ENCODE measurements at regions not wholly inside any gene's neighbourhood (a gene's known extent, or its start where the extent isn't known, plus 50 kb on each side); places are given as distances from the start of the nearest gene placed in this dataset.

DNA sequence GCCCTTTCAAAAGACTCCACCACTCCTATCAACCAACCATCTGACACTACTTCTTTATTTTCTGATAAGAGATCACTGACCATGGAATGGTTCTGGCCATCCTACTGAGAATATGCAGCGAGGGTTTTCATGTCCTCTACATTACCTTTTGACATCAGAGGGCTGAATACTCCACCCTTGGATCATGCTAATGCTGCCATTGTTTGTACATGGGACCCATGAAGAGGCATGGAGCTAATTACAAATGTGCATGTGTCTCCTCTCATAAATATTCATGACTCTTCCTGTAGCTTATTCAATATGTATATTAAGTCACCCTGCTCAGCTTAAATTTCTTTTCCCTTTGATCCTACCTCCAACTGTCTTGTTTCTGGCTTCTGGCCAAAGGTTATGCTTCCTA lies 1065.8 kb upstream of the GHITM start:
- Histone ChIP-seq H3K27ac (no peak overlapping the region), H3K4me1 (replicated peaks) (no peaks in the 10 kb centered on the region), H3K27me3 (replicated peaks; ENCODE audit: insufficient read depth) (no peaks in the 10 kb centered on the region), H3K9me3 (no peaks in the 10 kb centered on the region), H3K4me3 (no peak overlapping the region), H3K36me3 (no peaks in the 10 kb centered on the region)
- 87% methylated on average over 1 of the region's 1 CpG for WGBS
- no peak for TF ChIP-seq POLR2AphosphoS5 (IDR thresholded peaks at IDR 0.05)
- intact Hi-C loops (cut with DNase I) = no loop called here
- no peak for DNase-seq (ENCODE audit: low spot score)

GRCh38 chr10:83075016-83075814 lies 1064.1 kb upstream of the GHITM start:
- no peaks in the 10 kb centered on the region for H3K9me3 ChIP-seq
- intact Hi-C loops (cut with DNase I) = no loop called here

GRCh38 chr10:83075815-83076355 lies 1063.4 kb upstream of the GHITM start:
- H3K9me3 ChIP-seq = no peaks in the 10 kb centered on the region
- no peaks in the 10 kb centered on the region for H3K4me1 ChIP-seq (replicated peaks)
- no peaks in the 10 kb centered on the region for H3K27me3 ChIP-seq (replicated peaks; ENCODE audit: insufficient read depth)
- no peak overlapping the region for H3K27ac ChIP-seq
- no peak overlapping the region for H3K4me3 ChIP-seq
- DNase-seq (ENCODE audit: low spot score) = no peak
- intact Hi-C loops (cut with DNase I) = no loop called here
- no peak for TF ChIP-seq POLR2A (IDR thresholded peaks at IDR 0.05)
- TF ChIP-seq CTCF (IDR thresholded peaks at IDR 0.05) = no peak
- no peak for TF ChIP-seq POLR2AphosphoS5 (IDR thresholded peaks at IDR 0.05)
- H3K36me3 ChIP-seq = no peaks in the 10 kb centered on the region

More at GRCh38 chr10:83075016-83075814, 1064.1 kb upstream of the GHITM start:
- WGBS = 39% methylated on average over 4 of the region's 4 CpGs
- H3K27me3 ChIP-seq (replicated peaks; ENCODE audit: insufficient read depth) = no peaks in the 10 kb centered on the region
- DNase-seq (ENCODE audit: low spot score) = no peak
- no peak overlapping the region for H3K4me3 ChIP-seq
- H3K36me3 ChIP-seq = no peaks in the 10 kb centered on the region
- TF ChIP-seq POLR2AphosphoS5 (IDR thresholded peaks at IDR 0.05) (no peak), POLR2A (IDR thresholded peaks at IDR 0.05) (no peak), CTCF (IDR thresholded peaks at IDR 0.05) (no peak)
- no peak overlapping the region for H3K27ac ChIP-seq
- no peaks in the 10 kb centered on the region for H3K4me1 ChIP-seq (replicated peaks)

DNA sequence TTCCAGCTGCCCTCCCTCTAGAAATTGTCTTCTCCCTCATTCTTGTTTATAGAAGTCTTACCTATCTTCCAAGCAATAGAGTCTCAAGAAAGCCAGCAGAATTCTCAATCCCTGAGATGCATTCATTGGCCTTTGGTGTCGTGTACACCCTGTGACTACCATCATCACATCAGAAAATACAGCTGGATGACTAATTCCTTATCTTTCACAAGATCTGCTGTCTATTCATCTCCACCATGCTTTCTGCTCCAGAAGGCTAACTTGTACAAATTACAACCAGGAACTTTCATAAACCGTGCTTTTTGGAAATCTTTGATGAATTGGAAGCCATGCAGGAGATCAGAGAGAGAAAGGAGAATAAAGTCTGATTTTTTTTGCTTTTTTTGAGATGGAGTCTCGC lies 1062.9 kb upstream of the GHITM start:
- no peak for DNase-seq (ENCODE audit: low spot score)
- no peaks in the 10 kb centered on the region for H3K36me3 ChIP-seq
- WGBS = 63% methylated on average over 3 of the region's 3 CpGs
- no peak overlapping the region for H3K27ac ChIP-seq
- intact Hi-C loops (cut with DNase I) = no loop called here
- H3K27me3 ChIP-seq (replicated peaks; ENCODE audit: insufficient read depth) = no peaks in the 10 kb centered on the region
- TF ChIP-seq POLR2A (IDR thresholded peaks at IDR 0.05) = no peak
- no peak for TF ChIP-seq POLR2AphosphoS5 (IDR thresholded peaks at IDR 0.05)
- no peak for TF ChIP-seq CTCF (IDR thresholded peaks at IDR 0.05)
- H3K9me3 ChIP-seq = no peaks in the 10 kb centered on the region
- H3K4me3 ChIP-seq = no peak overlapping the region
- no peaks in the 10 kb centered on the region for H3K4me1 ChIP-seq (replicated peaks)

- DNase-seq (ENCODE audit: low spot score) = no peak
- H3K4me3 ChIP-seq = no peak overlapping the region
- no peaks in the 10 kb centered on the region for H3K36me3 ChIP-seq
- intact Hi-C loops (cut with DNase I) = no loop called here
- H3K9me3 ChIP-seq = no peaks in the 10 kb centered on the region
- H3K4me1 ChIP-seq (replicated peaks) = no peaks in the 10 kb centered on the region
- no peak for TF ChIP-seq POLR2A (IDR thresholded peaks at IDR 0.05)
- WGBS = 39% methylated on average over 1 of the region's 1 CpG
- no peak overlapping the region for H3K27ac ChIP-seq
- no peaks in the 10 kb centered on the region for H3K27me3 ChIP-seq (replicated peaks; ENCODE audit: insufficient read depth)
These were observed 1061.1 kb upstream of the GHITM start for GRCh38 chr10:83078160-83078559.

DNA sequence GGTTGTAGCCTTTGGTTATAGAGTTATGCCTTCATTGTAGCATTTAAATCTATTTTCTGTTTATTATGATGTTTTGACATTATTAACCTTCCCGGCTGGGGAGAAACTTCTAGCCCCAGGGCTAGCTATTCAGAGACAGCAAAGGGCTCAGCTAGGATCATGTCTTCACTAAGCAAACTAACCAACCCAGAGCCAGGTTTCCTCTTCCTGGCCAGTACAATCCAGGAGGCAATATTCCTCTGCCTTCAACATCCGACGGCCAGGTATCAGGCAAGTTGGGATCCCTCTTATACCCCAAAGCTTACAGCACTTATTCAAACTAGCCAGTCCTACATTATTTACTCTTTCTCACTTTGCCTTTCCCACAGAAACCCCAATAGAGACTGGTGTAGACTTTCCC lies 1060.7 kb upstream of the GHITM start:
- intact Hi-C loops (cut with DNase I) = no loop called here
- Histone ChIP-seq H3K4me1 (replicated peaks) (no peaks in the 10 kb centered on the region), H3K27me3 (replicated peaks; ENCODE audit: insufficient read depth) (no peaks in the 10 kb centered on the region), H3K4me3 (no peak overlapping the region), H3K36me3 (no peaks in the 10 kb centered on the region), H3K9me3 (no peaks in the 10 kb centered on the region), H3K27ac (no peak overlapping the region)
- no peak for DNase-seq (ENCODE audit: low spot score)
- no peak for TF ChIP-seq CTCF (IDR thresholded peaks at IDR 0.05)
- TF ChIP-seq POLR2AphosphoS5 (IDR thresholded peaks at IDR 0.05) = no peak
- TF ChIP-seq POLR2A (IDR thresholded peaks at IDR 0.05) = no peak
- 59% methylated on average over 3 of the region's 3 CpGs for WGBS

Data from prostate gland (tissue), 2 donors.